ENCODE measurements at regions not wholly inside any gene's neighbourhood (a gene's known extent, or its start where the extent isn't known, plus 50 kb on each side); places are given as distances from the start of the nearest gene placed in this dataset.
"Not testable (repeated sequence)": the region's sequence is repeated elsewhere in the genome, so short reads cannot be mapped to it uniquely, and the experiment has no call there.

GRCh38 chr5:111922344-111922743 lies 165.3 kb upstream of the NREP start:
- CTCF ChIA-PET: no interaction called here

GRCh38 chr5:111921691-111922090 lies 164.7 kb upstream of the NREP start:
- DNase-seq (ENCODE audit: low spot score); H3K36me3 ChIP-seq (ENCODE audit: insufficient read depth, low read length, poor library complexity, severe bottlenecking); intact Hi-C loops (cut with micrococcal nuclease; ENCODE audit: unreplicated experiment); H3K9me3 ChIP-seq (ENCODE audit: low read depth, low read length, poor library complexity, severe bottlenecking); H3K4me3 ChIP-seq (ENCODE audit: low read depth, low read length, poor library complexity, severe bottlenecking); BruUV-seq (replicated peaks); CTCF ChIA-PET; H3K27ac ChIP-seq (ENCODE audit: low read depth, low read length, poor library complexity, severe bottlenecking); H3K4me1 ChIP-seq (ENCODE audit: insufficient read depth, low read length, poor library complexity, severe bottlenecking); POLR2A ChIA-PET (ENCODE audit: low non-redundant PET); H3K27me3 ChIP-seq (replicated peaks; ENCODE audit: insufficient read depth, low read depth, low read length, poor library complexity): not testable (repeated sequence)

More at GRCh38 chr5:111922344-111922743, 165.3 kb upstream of the NREP start:
- no peak overlapping the region for H3K27ac ChIP-seq (ENCODE audit: low read depth, low read length, poor library complexity, severe bottlenecking)
- TF ChIP-seq CTCF (conservative IDR thresholded peaks at IDR 0.05; ENCODE audit: low read depth, low read length): no peak
- no peak for TF ChIP-seq EZH2 (IDR thresholded peaks at IDR 0.05; ENCODE audit: borderline replicate concordance, low read depth, low read length, poor library complexity, severe bottlenecking)
- H3K9me3 ChIP-seq (ENCODE audit: low read depth, low read length, poor library complexity, severe bottlenecking): no peaks in the 10 kb centered on the region
- no peaks in the 10 kb centered on the region for H3K4me1 ChIP-seq (ENCODE audit: insufficient read depth, low read length, poor library complexity, severe bottlenecking)
- no peaks in the 10 kb centered on the region for H3K36me3 ChIP-seq (ENCODE audit: insufficient read depth, low read length, poor library complexity, severe bottlenecking)
- intact Hi-C loops (cut with micrococcal nuclease; ENCODE audit: unreplicated experiment): no loop called here
- H3K4me3 ChIP-seq (ENCODE audit: low read depth, low read length, poor library complexity, severe bottlenecking): no peak overlapping the region
- no TSS peak for BruUV-seq (replicated peaks)
- no peak for DNase-seq (ENCODE audit: low spot score)
- H3K27me3 ChIP-seq (replicated peaks; ENCODE audit: insufficient read depth, low read depth, low read length, poor library complexity): no peaks in the 10 kb centered on the region
- POLR2A ChIA-PET (ENCODE audit: low non-redundant PET): no interaction called here

GRCh38 chr5:111914966-111915636 lies 158.1 kb upstream of the NREP start:
- H3K4me3 ChIP-seq (ENCODE audit: low read depth, low read length, poor library complexity, severe bottlenecking): no peak overlapping the region
- intact Hi-C loops (cut with micrococcal nuclease; ENCODE audit: unreplicated experiment): no loop called here
- H3K27me3 ChIP-seq (replicated peaks; ENCODE audit: insufficient read depth, low read depth, low read length, poor library complexity): no peaks in the 10 kb centered on the region
- H3K36me3 ChIP-seq (ENCODE audit: insufficient read depth, low read length, poor library complexity, severe bottlenecking): no peaks in the 10 kb centered on the region
- TF ChIP-seq EZH2 (IDR thresholded peaks at IDR 0.05; ENCODE audit: borderline replicate concordance, low read depth, low read length, poor library complexity, severe bottlenecking) (no peak), CTCF (conservative IDR thresholded peaks at IDR 0.05; ENCODE audit: low read depth, low read length) (no peak)
- no TSS peak for BruUV-seq (replicated peaks)
- DNase-seq (ENCODE audit: low spot score): no peak
- H3K4me1 ChIP-seq (ENCODE audit: insufficient read depth, low read length, poor library complexity, severe bottlenecking): no peaks in the 10 kb centered on the region
- POLR2A ChIA-PET (ENCODE audit: low non-redundant PET): no interaction called here
- no peaks in the 10 kb centered on the region for H3K9me3 ChIP-seq (ENCODE audit: low read depth, low read length, poor library complexity, severe bottlenecking)
- no peak overlapping the region for H3K27ac ChIP-seq (ENCODE audit: low read depth, low read length, poor library complexity, severe bottlenecking)
- CTCF ChIA-PET: no interaction called here

GRCh38 chr5:111902436-111902835 lies 145.4 kb upstream of the NREP start:
- TF ChIP-seq CTCF (conservative IDR thresholded peaks at IDR 0.05; ENCODE audit: low read depth, low read length) (no peak), EZH2 (IDR thresholded peaks at IDR 0.05; ENCODE audit: borderline replicate concordance, low read depth, low read length, poor library complexity, severe bottlenecking) (no peak)
- ChIA-PET POLR2A (ENCODE audit: low non-redundant PET) (no interaction called here), CTCF (interaction anchor here (0.5 kb wide), 1 partner anchor 1018 kb away, joined by 8 read pairs; no protein-coding TSS in a partner anchor)
- Histone ChIP-seq H3K27me3 (replicated peaks; ENCODE audit: insufficient read depth, low read depth, low read length, poor library complexity) (no peaks in the 10 kb centered on the region), H3K4me1 (ENCODE audit: insufficient read depth, low read length, poor library complexity, severe bottlenecking) (no peaks in the 10 kb centered on the region), H3K9me3 (ENCODE audit: low read depth, low read length, poor library complexity, severe bottlenecking) (peaks cover 3% of the 10 kb centered on the region), H3K4me3 (ENCODE audit: low read depth, low read length, poor library complexity, severe bottlenecking) (no peak overlapping the region), H3K27ac (ENCODE audit: low read depth, low read length, poor library complexity, severe bottlenecking) (no peak overlapping the region), H3K36me3 (ENCODE audit: insufficient read depth, low read length, poor library complexity, severe bottlenecking) (no peaks in the 10 kb centered on the region)
- no peak for DNase-seq (ENCODE audit: low spot score)
- intact Hi-C loops (cut with micrococcal nuclease; ENCODE audit: unreplicated experiment): no loop called here
- no TSS peak for BruUV-seq (replicated peaks)

Data from A673 (cell line).